Activated B cell treated with CpG ODN at 0.5 μM for 24 hours (primary cell): ENCODE measurements at regions not wholly inside any gene's neighbourhood (a gene's known extent, or its start where the extent isn't known, plus 50 kb on each side); places are given as distances from the start of the nearest gene placed in this dataset.

Experiments used
- ATAC-seq: fragments of 200-7000 bp; cut with Tn5 transposase; one replicate; pipeline ENCODE4 v1.10.0; 2021; ENCODE audit warnings: low read depth, mild to moderate bottlenecking, moderate library complexity
- CTCF ChIA-PET: fragments of 350-600 bp; sonication (Branson Sonifier 250); formaldehyde crosslinking; loops from one replicate; lab custom pipeline; 2021; ENCODE audit warnings: antibody characterized with exemption; lab: Charles Lee
- POLR2A ChIA-PET: fragments of 350-600 bp; sonication (Branson Sonifier 250); formaldehyde crosslinking; loops from one replicate; lab custom pipeline; 2021; ENCODE audit warnings: antibody characterized with exemption; lab: Charles Lee
- DNase-seq: peaks from one replicate; pipeline ENCODE4 v3.0.0; 2022
- H3K27ac Mint-ChIP-seq: one replicate; pipeline ENCODE4 v1.8.0; 2020; ENCODE audit warnings: mixed read lengths
- H3K27me3 Mint-ChIP-seq: one replicate; pipeline ENCODE4 v1.8.0; 2021; ENCODE audit warnings: mixed read lengths
- H3K36me3 Mint-ChIP-seq: one replicate; pipeline ENCODE4 v1.8.0; 2021; ENCODE audit warnings: low read depth, mixed read lengths
- H3K4me1 Mint-ChIP-seq: one replicate; pipeline ENCODE4 v1.8.0; 2021; ENCODE audit warnings: mixed read lengths
- H3K4me3 Mint-ChIP-seq: one replicate; pipeline ENCODE4 v1.8.0; 2020; ENCODE audit warnings: mild to moderate bottlenecking, mixed read lengths
- H3K9me3 Mint-ChIP-seq: one replicate; pipeline ENCODE4 v1.8.0; 2020; ENCODE audit warnings: mixed read lengths
- intact Hi-C: fragments of 100-400 bp; cut with micrococcal nuclease; formaldehyde crosslinking; loops from one replicate; pipeline ENCODE4 v1.15.1; 2024
- TF ChIP-seq, protein P1 (sequence below): fragments of 200-600 bp; IDR thresholded peaks from one replicate; pipeline ENCODE4 v1.8.0; 2022; ENCODE audit warnings: antibody characterized with exemption, mild to moderate bottlenecking

DNA sequence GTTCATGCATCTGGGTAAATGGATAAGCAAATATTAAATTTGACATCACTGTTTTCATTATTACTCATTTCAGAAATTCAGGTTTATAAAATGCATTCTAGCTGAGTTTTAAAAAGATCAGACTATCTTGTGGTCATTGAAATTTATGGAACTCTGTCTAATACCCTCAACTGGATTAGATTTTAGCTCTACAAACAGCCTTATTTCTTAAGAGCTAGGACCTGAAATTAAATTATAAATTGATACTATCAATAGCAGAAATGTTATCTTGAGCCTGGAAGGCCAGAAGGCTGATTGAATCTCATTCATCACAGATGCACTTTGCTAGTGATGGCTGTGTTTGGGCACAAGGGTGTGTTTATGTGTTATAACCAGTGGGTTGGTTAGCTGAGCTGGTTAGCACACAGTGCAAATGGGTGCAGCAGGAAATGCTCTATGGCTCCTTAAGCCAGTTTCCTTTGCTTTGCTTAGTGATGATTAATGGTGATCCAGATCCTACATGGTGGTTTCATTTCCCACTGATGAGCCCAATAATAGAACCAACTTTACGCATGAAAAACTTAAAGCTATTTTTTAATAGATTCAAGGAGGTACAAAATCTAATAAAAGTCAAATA, 310.8 kb upstream of the KLF12 start:
- H3K36me3 Mint-ChIP-seq, result no peaks in the 10 kb centered on the region
- no peaks in the 10 kb centered on the region for H3K4me1 Mint-ChIP-seq
- DNase-seq (no peak), ATAC-seq (no peak)
- ChIA-PET CTCF (no interaction called here), POLR2A (no interaction called here)
- intact Hi-C loops, result no loop called here
- peaks cover 1% of the 10 kb centered on the region for H3K27me3 Mint-ChIP-seq
- H3K4me3 Mint-ChIP-seq, result no peak overlapping the region
- H3K9me3 Mint-ChIP-seq, result peaks cover 15% of the 10 kb centered on the region
- no peak overlapping the region for H3K27ac Mint-ChIP-seq
- TF ChIP-seq, protein P1, sequence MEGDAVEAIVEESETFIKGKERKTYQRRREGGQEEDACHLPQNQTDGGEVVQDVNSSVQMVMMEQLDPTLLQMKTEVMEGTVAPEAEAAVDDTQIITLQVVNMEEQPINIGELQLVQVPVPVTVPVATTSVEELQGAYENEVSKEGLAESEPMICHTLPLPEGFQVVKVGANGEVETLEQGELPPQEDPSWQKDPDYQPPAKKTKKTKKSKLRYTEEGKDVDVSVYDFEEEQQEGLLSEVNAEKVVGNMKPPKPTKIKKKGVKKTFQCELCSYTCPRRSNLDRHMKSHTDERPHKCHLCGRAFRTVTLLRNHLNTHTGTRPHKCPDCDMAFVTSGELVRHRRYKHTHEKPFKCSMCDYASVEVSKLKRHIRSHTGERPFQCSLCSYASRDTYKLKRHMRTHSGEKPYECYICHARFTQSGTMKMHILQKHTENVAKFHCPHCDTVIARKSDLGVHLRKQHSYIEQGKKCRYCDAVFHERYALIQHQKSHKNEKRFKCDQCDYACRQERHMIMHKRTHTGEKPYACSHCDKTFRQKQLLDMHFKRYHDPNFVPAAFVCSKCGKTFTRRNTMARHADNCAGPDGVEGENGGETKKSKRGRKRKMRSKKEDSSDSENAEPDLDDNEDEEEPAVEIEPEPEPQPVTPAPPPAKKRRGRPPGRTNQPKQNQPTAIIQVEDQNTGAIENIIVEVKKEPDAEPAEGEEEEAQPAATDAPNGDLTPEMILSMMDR, result no peak

- Mint-ChIP-seq H3K9me3 (peaks cover 12% of the 10 kb centered on the region), H3K4me3 (no peak overlapping the region), H3K27ac (no peak overlapping the region), H3K4me1 (no peaks in the 10 kb centered on the region), H3K36me3 (no peaks in the 10 kb centered on the region), H3K27me3 (peaks cover 1% of the 10 kb centered on the region)
- CTCF ChIA-PET, result no interaction called here
- TF ChIP-seq, protein P1, result no peak
- POLR2A ChIA-PET, result no interaction called here
- no peak for ATAC-seq
- no peak for DNase-seq
- intact Hi-C loops, result no loop called here
Measured at GRCh38 chr13:74444161-74444571, 310.0 kb upstream of the KLF12 start.

GRCh38 chr13:74443631-74444030, 309.4 kb upstream of the KLF12 start:
- DNase-seq, result no peak
- CTCF ChIA-PET, result no interaction called here
- intact Hi-C loops, result no loop called here
- no peak overlapping the region for H3K27ac Mint-ChIP-seq
- no peaks in the 10 kb centered on the region for H3K4me1 Mint-ChIP-seq
- no peaks in the 10 kb centered on the region for H3K36me3 Mint-ChIP-seq
- POLR2A ChIA-PET, result no interaction called here
- H3K27me3 Mint-ChIP-seq, result peaks cover 1% of the 10 kb centered on the region
- peaks cover 9% of the 10 kb centered on the region for H3K9me3 Mint-ChIP-seq
- TF ChIP-seq, protein P1, result no peak
- ATAC-seq, result no peak
- no peak overlapping the region for H3K4me3 Mint-ChIP-seq

- ChIA-PET CTCF (no interaction called here), POLR2A (no interaction called here)
- H3K27ac Mint-ChIP-seq, result no peak overlapping the region
- H3K4me3 Mint-ChIP-seq, result no peak overlapping the region
- peaks cover 9% of the 10 kb centered on the region for H3K9me3 Mint-ChIP-seq
- peaks cover 3% of the 10 kb centered on the region for H3K27me3 Mint-ChIP-seq
- intact Hi-C loops, result no loop called here
- no peaks in the 10 kb centered on the region for H3K36me3 Mint-ChIP-seq
- H3K4me1 Mint-ChIP-seq, result no peaks in the 10 kb centered on the region
- no peak for DNase-seq
- TF ChIP-seq, protein P1, result no peak
- no peak for ATAC-seq
Measured at GRCh38 chr13:74442751-74443150, 308.5 kb upstream of the KLF12 start.

DNA sequence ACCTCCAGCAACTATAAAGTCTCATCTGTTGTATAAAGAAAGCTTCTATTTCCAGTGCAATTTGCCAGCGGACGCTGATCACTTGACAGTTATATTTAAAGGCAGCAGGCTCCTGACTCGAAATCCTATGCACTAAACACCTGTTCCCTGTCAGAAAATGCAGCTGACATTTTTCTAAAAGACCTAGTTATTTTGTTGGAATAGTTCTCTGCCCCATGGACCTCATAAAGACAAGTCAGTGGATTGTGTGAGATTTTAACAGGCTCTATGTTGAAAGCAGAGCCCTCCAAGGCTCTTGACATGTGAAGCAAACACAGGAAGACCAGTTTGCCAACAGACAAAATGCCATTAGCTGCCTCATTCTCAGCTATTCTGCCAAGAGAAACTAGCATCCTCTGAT, 304.7 kb upstream of the KLF12 start:
- intact Hi-C loops, result no loop called here
- CTCF ChIA-PET, result no interaction called here
- peaks cover 9% of the 10 kb centered on the region for H3K9me3 Mint-ChIP-seq
- H3K27me3 Mint-ChIP-seq, result peaks cover 7% of the 10 kb centered on the region
- POLR2A ChIA-PET, result no interaction called here
- no peak overlapping the region for H3K27ac Mint-ChIP-seq
- DNase-seq (no peak), ATAC-seq (no peak)
- no peaks in the 10 kb centered on the region for H3K36me3 Mint-ChIP-seq
- no peaks in the 10 kb centered on the region for H3K4me1 Mint-ChIP-seq
- TF ChIP-seq, protein P1, result no peak
- no peak overlapping the region for H3K4me3 Mint-ChIP-seq
